GM23248 (cell line): ENCODE measurements at regions not wholly inside any gene's neighbourhood (a gene's known extent, or its start where the extent isn't known, plus 50 kb on each side); places are given as distances from the start of the nearest gene placed in this dataset.
"Not testable (repeated sequence)": the region's sequence is repeated elsewhere in the genome, so short reads cannot be mapped to it uniquely, and the experiment has no call there.

Source experiments
- DNase-seq: peaks from one replicate; pipeline ENCODE4 v3.0.0-alpha.2; 2015
- H2AFZ ChIP-seq: fragments of 200-600 bp; sonication (generic); 2 replicates; pipeline ENCODE4 v1.6.1; 2016; ENCODE audit warnings: antibody characterized with exemption
- H3F3A ChIP-seq: fragments of 200-600 bp; sonication (generic); 2 replicates; pipeline ENCODE4 v1.6.1; 2016; ENCODE audit warnings: mild to moderate bottlenecking, antibody characterized with exemption, mixed run types; ENCODE audit not compliant: insufficient read depth
- H3K27ac ChIP-seq: fragments of 200-600 bp; sonication (generic); 2 replicates; pipeline ENCODE4 v1.5.1; 2016; ENCODE audit warnings: mild to moderate bottlenecking
- H3K27me3 ChIP-seq: fragments of 200-600 bp; sonication (generic); replicated peaks from 2 replicates; pipeline ENCODE4 v1.6.1; 2016; ENCODE audit warnings: mild to moderate bottlenecking; ENCODE audit not compliant: insufficient read depth
- H3K36me3 ChIP-seq: fragments of 200-600 bp; sonication (generic); 2 replicates; pipeline ENCODE4 v1.6.1; 2016; ENCODE audit warnings: low read depth, mild to moderate bottlenecking
- H3K4me1 ChIP-seq: fragments of 200-600 bp; sonication (generic); 2 replicates; pipeline ENCODE4 v1.6.1; 2016; ENCODE audit warnings: mild to moderate bottlenecking; ENCODE audit not compliant: insufficient read depth
- H3K4me2 ChIP-seq: fragments of 200-600 bp; sonication (generic); one replicate; pipeline ENCODE4 v1.6.1; 2016; ENCODE audit warnings: mild to moderate bottlenecking; ENCODE audit not compliant: unreplicated experiment
- H3K4me3 ChIP-seq: fragments of 200-600 bp; sonication (generic); 2 replicates; pipeline ENCODE4 v1.5.1; 2016; ENCODE audit warnings: mild to moderate bottlenecking
- H3K79me2 ChIP-seq: fragments of 200-600 bp; sonication (generic); 2 replicates; pipeline ENCODE4 v1.6.1; 2016; ENCODE audit warnings: mild to moderate bottlenecking; ENCODE audit not compliant: insufficient read depth
- H3K9ac ChIP-seq: fragments of 200-600 bp; sonication (generic); 2 replicates; pipeline ENCODE4 v1.6.1; 2016; ENCODE audit warnings: mild to moderate bottlenecking
- H3K9me2 ChIP-seq: fragments of 200-600 bp; sonication (generic); 2 replicates; pipeline ENCODE4 v1.6.1; 2016; ENCODE audit warnings: mixed run types, mild to moderate bottlenecking, moderate library complexity; ENCODE audit not compliant: insufficient read depth
- H3K9me3 ChIP-seq: fragments of 200-600 bp; sonication (generic); one replicate; pipeline ENCODE4 v1.6.1; 2017; ENCODE audit warnings: low read depth
- H4K20me1 ChIP-seq: fragments of 200-600 bp; sonication (generic); 2 replicates; pipeline ENCODE4 v1.6.0; 2016; ENCODE audit not compliant: insufficient read depth
- EZH2 ChIP-seq: fragments of 200-600 bp; sonication (generic); IDR thresholded peaks from 2 replicates; pipeline ENCODE4 v1.6.1; 2018; ENCODE audit warnings: antibody characterized with exemption, mild to moderate bottlenecking; ENCODE audit not compliant: insufficient read depth, poor library complexity, severe bottlenecking
- EZH2phosphoT487 ChIP-seq: fragments of 200-600 bp; sonication (generic); IDR thresholded peaks from 2 replicates; pipeline ENCODE4 v1.6.1; 2018; ENCODE audit warnings: antibody characterized with exemption, moderate library complexity, mild to moderate bottlenecking, low read depth; ENCODE audit not compliant: insufficient read depth
- WGBS, 2 experiments: methylation state at CpG; one replicate each; pipeline ENCODE4 v1.1.6; 2015 to 2017; ENCODE audit warnings: low lambda C conversion rate in 2 of 2, low coverage in 1 of 2; ENCODE audit errors: missing lambda C conversion rate in 2 of 2; 5-methylcytosine and 5-hydroxymethylcytosine counted together
- in situ Hi-C: fragments of 300-500 bp; cut with MboI; formaldehyde crosslinking; loops from 2 replicates; pipeline ENCODE4 v1.15.0; 2020

DNA sequence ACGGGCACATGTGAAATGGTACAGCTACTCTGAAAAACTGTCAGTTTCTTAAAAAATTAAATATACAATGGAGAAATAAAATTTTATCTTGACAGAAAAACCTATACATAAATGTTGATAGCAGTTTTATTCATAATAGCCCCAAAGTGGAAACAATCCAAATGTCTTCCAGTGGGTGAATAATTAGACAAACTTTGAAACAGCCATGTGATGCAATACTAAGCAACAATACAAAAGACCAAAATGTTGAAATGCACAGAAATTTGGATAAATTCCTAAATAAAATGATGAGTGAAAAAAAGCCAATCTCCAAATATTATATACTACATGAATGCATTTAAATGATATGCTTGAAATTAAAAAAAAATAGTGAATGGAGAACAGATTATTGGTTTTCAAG, 523.1 kb downstream of the HTR1B start:
- in situ Hi-C loops, result no loop called here
- H3K9me3 ChIP-seq, result no peaks in the 10 kb centered on the region

DNA sequence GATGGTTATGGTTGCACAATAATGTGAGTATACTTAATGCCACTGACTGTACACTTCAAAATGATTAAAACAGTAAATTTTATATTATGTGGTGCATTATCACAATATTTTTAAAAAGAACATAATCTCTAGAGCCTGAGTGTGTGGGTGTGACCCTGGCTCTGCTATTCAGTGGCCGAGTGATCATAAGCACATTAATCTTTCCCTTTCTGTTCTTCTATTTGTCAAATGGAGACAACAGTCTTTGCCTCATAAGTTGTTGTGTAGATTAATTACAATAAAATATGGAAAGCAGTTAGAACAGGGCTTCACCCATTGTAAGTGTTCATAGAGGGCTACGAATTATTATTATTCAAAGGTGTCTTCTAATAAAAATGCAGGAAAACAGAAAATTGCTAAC, 548.6 kb downstream of the HTR1B start:
- H3K4me3 ChIP-seq, result no peak overlapping the region
- in situ Hi-C loops, result no loop called here
- no peaks in the 10 kb centered on the region for H3K9me3 ChIP-seq
- no peaks in the 10 kb centered on the region for H3K27me3 ChIP-seq
- H4K20me1 ChIP-seq, result no peaks in the 10 kb centered on the region
- no peaks in the 10 kb centered on the region for H3K4me1 ChIP-seq
- TF ChIP-seq EZH2 (no peak), EZH2phosphoT487 (no peak)
- H3K4me2 ChIP-seq, result no peak overlapping the region
- no peak for DNase-seq
- no peak overlapping the region for H3K9ac ChIP-seq
- no peaks in the 10 kb centered on the region for H3K36me3 ChIP-seq
- H3K27ac ChIP-seq, result no peak overlapping the region
- H2AFZ ChIP-seq, result no peak overlapping the region
- H3K9me2 ChIP-seq, result no peaks in the 10 kb centered on the region
- 38 to 48% methylated on average over 2 of the region's 2 CpGs for WGBS, 2 experiments
- no peaks in the 10 kb centered on the region for H3F3A ChIP-seq
- H3K79me2 ChIP-seq, result no peaks in the 10 kb centered on the region

More for the DNA sequence above, 523.1 kb downstream of the HTR1B start:
- no peak overlapping the region for H2AFZ ChIP-seq
- no peak overlapping the region for H3K4me2 ChIP-seq
- peak; percentile 45 for DNase-seq
- H3K9me2 ChIP-seq, result no peaks in the 10 kb centered on the region
- H3K27me3 ChIP-seq, result no peaks in the 10 kb centered on the region
- no peaks in the 10 kb centered on the region for H3F3A ChIP-seq
- no peaks in the 10 kb centered on the region for H3K79me2 ChIP-seq
- TF ChIP-seq EZH2phosphoT487 (no peak), EZH2 (no peak)
- no peaks in the 10 kb centered on the region for H4K20me1 ChIP-seq
- no peak overlapping the region for H3K9ac ChIP-seq
- H3K36me3 ChIP-seq, result no peaks in the 10 kb centered on the region
- H3K27ac ChIP-seq, result peak overlapping the region; percentile 15; the same call in 1 of the 2 replicates
- H3K4me1 ChIP-seq, result no peaks in the 10 kb centered on the region
- WGBS, 2 experiments, result 52 to 58% methylated on average over 1 of the region's 1 CpG
- no peak overlapping the region for H3K4me3 ChIP-seq

DNA sequence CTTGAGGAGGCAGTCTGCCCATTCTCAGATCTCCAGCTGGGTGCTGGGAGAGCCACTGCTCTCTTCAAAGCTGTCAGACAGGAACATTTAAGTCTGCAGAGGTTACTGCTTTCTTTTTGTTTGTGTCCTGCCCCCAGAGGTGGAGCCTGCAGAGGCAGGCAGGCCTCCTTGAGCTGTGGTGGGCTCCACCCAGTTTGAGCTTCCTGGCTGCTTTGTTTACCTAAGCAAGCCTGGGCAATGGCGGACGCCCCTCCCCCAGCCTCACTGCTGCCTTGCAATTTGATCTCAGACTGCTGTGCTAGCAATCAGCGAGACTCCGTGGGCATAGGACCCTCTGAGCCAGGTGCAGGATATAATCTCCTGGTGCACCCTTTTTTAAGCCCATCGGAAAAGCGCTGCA, 557.8 kb downstream of the HTR1B start:
- H3K9me2 ChIP-seq, H2AFZ ChIP-seq, H3K4me3 ChIP-seq, H4K20me1 ChIP-seq, H3K4me1 ChIP-seq, DNase-seq, H3F3A ChIP-seq, H3K9ac ChIP-seq, H3K79me2 ChIP-seq, H3K4me2 ChIP-seq, H3K27me3 ChIP-seq, H3K36me3 ChIP-seq, in situ Hi-C loops, H3K9me3 ChIP-seq, H3K27ac ChIP-seq: not testable (repeated sequence)
- WGBS, 2 experiments, result 58 to 73% methylated on average over 6 of the region's 6 CpGs

DNA sequence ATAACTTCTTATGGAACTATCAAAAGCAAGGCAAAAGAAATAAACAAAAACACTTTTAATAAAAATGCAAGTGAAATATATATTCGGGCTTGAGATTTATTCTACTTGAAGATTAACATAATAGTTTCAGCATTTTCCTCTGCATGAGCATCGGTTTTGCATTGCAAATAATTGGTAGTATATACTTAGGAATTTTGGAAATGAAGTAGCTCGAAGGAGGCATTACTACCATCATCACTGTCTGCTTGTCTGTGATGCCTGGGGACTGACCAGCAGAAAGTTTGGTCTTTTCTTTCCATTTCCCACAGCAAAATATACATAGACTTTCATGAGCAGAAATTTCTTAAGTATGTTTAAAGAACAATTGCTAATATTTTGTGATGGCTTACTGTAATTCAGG, 570.7 kb downstream of the HTR1B start:
- DNase-seq, result no peak
- no peak overlapping the region for H3K9ac ChIP-seq
- H3K9me3 ChIP-seq, result no peaks in the 10 kb centered on the region
- no peaks in the 10 kb centered on the region for H3K27me3 ChIP-seq
- TF ChIP-seq EZH2 (no peak), EZH2phosphoT487 (no peak)
- H3K9me2 ChIP-seq, result no peaks in the 10 kb centered on the region
- no peaks in the 10 kb centered on the region for H4K20me1 ChIP-seq
- no peak overlapping the region for H2AFZ ChIP-seq
- H3K4me1 ChIP-seq, result no peaks in the 10 kb centered on the region
- H3K36me3 ChIP-seq, result no peaks in the 10 kb centered on the region
- 45 to 51% methylated on average over 3 of the region's 3 CpGs for WGBS, 2 experiments
- H3K79me2 ChIP-seq, result no peaks in the 10 kb centered on the region
- no peaks in the 10 kb centered on the region for H3F3A ChIP-seq
- H3K4me2 ChIP-seq, result no peak overlapping the region
- no peak overlapping the region for H3K27ac ChIP-seq
- in situ Hi-C loops, result no loop called here
- no peak overlapping the region for H3K4me3 ChIP-seq

DNA sequence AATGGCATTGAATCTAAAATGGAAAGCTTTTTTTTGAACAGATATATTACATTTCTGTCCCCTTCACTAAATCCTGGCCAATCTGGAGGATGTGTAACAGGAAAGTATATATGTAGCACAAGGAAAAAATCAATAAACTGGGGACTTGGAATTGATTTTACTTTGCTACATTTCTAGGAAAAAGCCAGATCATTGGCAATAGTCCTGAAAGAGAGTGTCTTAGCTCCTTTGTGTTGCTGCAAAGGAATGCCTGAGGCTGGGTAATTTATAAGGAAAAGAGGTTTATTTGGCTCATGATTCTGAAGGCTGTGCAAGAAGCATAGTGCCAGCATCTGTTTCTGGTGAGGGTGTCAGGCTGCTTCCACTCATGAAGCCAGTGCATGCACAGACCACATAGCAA, 574.9 kb downstream of the HTR1B start:
- no peak for DNase-seq
- no peaks in the 10 kb centered on the region for H3K9me3 ChIP-seq
- no peaks in the 10 kb centered on the region for H3K79me2 ChIP-seq
- H3K36me3 ChIP-seq, result no peaks in the 10 kb centered on the region
- in situ Hi-C loops, result no loop called here
- no peak overlapping the region for H3K27ac ChIP-seq
- H3K9me2 ChIP-seq, result no peaks in the 10 kb centered on the region
- no peak overlapping the region for H3K4me2 ChIP-seq
- TF ChIP-seq EZH2phosphoT487, result no peak
- no peak for TF ChIP-seq EZH2
- no peak overlapping the region for H3K9ac ChIP-seq
- H3F3A ChIP-seq, result no peaks in the 10 kb centered on the region; the same call in 1 of the 2 replicates
- no peak overlapping the region for H2AFZ ChIP-seq
- no peaks in the 10 kb centered on the region for H4K20me1 ChIP-seq
- peaks cover 9% of the 10 kb centered on the region; the same call in 1 of the 2 replicates for H3K4me1 ChIP-seq
- H3K27me3 ChIP-seq, result no peaks in the 10 kb centered on the region
- no peak overlapping the region for H3K4me3 ChIP-seq
